GM12892 (cell line): ENCODE measurements at regions not wholly inside any gene's neighbourhood (a gene's known extent, or its start where the extent isn't known, plus 50 kb on each side); places are given as distances from the start of the nearest gene placed in this dataset.

Experiments
- DNase-seq: peaks from one replicate; pipeline ENCODE4 v3.0.0; 2011; ENCODE audit not compliant: insufficient read length
- FAIRE-seq: peaks from 2 replicates; lab custom pipeline; 2011; peaks lifted over from hg19 to GRCh38; lab: Jason Lieb, UNC
- POLR2A ChIP-seq: IDR thresholded peaks from 2 replicates; pipeline ENCODE4 v1.6.1; 2011; ENCODE audit warnings: low read depth, low read length, control low read depth
- POLR2AphosphoS5 ChIP-seq: IDR thresholded peaks from 2 replicates; pipeline ENCODE4 v1.6.1; 2011; ENCODE audit warnings: low read depth, low read length, control low read depth
- TAF1 ChIP-seq: IDR thresholded peaks from 2 replicates; pipeline ENCODE4 v1.6.1; 2011; ENCODE audit warnings: low read depth, mild to moderate bottlenecking, control low read depth, low read length, borderline replicate concordance

DNA sequence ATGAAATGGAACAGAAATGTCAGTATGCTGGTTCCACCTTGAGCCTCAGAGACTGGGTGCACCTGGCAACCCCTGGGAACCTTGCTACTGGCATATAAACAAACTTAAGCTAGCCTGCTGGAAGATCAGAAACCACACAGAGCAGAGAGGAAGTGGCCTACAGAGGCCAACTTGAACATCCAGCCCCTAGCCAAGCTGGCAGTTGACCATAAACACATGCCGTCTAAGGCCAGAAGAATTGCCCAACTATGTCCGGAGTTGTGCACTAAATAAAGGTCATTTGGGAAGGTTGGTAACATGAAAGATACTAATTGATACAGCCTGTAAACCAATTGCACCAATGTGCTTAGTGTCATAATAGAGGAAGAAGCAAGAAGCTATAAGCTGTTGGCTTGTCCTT, 266.6 kb upstream of the BTBD3 start:
- TF ChIP-seq TAF1 = no peak
- no peak for TF ChIP-seq POLR2AphosphoS5
- no peak for TF ChIP-seq POLR2A
- no peak for DNase-seq
- FAIRE-seq = no peak

DNA sequence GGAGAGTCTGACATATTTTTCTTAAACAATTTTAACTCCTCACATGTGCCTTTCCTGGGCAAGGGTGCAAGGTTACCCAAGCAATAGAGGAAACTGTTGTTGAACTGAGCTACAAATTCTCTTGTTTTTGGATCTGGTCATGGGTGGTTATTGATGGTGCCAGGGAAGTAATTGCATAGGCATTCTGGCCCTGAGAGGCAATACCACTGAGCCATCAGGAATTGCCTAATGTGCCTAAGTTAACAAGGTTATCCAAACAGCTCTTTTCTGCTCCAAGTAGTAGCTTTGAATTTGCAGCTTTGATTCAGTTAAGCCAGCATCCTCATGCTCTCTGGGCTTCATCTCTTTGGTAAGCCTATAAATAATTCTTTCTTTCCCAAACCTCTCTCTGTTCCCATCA, 266.0 kb upstream of the BTBD3 start:
- FAIRE-seq = no peak
- no peak for DNase-seq
- TF ChIP-seq POLR2AphosphoS5 = no peak
- no peak for TF ChIP-seq TAF1
- no peak for TF ChIP-seq POLR2A

DNA sequence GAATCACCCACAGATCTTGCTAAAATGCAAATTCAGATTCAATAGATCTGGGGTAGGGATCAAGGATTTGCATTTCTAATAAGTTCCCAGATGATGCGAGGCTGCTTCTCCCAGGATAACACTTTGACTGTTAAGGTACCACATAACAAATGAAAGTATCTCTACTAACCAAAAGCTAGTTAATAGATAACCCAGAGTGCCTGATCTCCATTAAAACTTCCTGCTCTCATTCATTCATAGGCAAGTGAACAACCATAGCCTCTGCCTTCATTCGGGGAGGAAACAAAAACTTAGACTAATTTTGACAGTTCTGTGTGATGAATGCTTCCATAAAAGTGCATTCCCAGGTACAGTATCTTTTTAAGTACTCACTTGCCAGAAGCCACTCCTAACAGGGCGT, 265.6 kb upstream of the BTBD3 start:
- DNase-seq (no peak), FAIRE-seq (no peak)
- TF ChIP-seq POLR2A = no peak
- no peak for TF ChIP-seq POLR2AphosphoS5
- TF ChIP-seq TAF1 = no peak

DNA sequence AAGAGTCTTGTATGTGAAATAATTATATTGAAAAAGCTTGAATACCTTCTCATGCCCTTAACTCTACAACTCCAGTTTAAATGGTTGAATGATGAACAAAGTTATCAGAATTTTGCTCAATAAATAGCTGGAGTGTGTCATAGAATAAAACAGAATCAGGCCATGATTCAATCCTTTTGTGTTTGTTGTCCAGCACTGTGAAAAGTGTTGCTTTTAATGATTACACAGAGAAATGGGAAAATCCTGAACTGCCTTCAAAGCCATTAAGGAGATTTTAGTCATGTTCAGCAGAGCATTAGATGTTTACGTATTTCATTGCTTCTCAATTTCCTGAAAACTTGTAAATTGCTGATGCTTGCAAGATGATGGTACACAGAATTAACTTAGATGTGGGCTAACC, 262.9 kb upstream of the BTBD3 start:
- no peak for TF ChIP-seq POLR2A
- no peak for TF ChIP-seq TAF1
- no peak for TF ChIP-seq POLR2AphosphoS5
- DNase-seq = no peak
- no peak for FAIRE-seq

DNA sequence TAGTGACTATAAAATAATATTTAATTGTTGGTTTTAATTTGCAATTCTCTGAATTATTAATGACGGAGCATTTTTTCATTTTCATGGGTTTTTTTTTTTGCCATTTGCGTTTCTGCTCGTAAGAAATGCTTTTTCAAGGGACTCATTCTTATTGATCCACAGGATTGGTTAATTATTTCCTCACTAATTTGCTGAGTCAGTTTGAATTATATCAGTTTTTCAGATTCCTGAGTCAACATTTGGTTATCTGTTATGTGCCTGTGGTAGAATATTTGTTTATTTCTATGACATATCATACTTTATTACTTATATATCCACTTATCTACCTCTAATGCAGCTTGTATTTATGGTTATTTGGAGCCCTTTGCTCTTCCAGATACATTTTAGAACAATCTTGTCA, 257.0 kb upstream of the BTBD3 start:
- no peak for TF ChIP-seq POLR2A
- TF ChIP-seq TAF1 = no peak
- TF ChIP-seq POLR2AphosphoS5 = no peak
- no peak for DNase-seq
- FAIRE-seq = no peak

DNA sequence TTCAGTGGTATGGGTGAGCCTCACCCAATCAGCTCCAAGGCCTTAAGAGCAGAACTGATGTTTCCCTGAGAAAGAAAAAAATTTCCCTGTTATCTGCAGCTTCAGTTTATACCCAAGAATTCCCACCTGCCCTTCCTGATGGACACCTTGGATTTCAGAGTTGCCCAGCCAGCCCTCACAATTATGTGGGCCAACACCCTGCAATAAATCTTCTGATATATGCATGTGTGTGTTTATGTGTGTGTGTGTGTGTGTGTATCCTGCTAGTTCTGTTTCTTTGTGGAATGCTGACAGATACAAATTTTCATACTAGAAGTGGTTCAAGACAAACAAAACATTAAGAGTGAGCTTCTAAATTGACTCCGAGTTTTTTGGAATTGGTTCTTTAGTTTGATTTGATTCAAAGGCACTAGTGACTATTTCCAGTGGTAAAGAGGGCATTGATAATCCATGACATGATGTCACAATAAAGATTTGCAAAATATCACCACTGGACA, 246.6 kb upstream of the BTBD3 start:
- TF ChIP-seq TAF1 (no peak), POLR2A (no peak), POLR2AphosphoS5 (no peak)

DNA sequence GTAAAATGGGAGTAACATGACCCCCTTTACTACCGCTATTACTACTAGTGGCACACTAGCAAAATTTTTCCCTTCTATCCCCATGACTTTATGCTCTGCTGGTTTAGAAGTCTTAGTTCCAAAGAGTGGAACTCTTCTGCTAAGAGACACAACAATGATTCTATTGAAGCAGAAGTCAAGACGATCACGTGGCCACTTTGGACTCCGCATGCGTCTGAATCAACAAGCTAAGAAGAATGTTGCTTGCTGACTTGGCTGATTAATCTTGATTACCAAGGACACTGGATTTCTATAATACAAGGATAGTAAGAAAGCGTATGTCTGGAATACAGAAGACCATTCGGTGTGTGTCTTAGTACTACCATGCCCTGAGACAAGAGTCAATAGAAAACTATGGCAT, 244.7 kb upstream of the BTBD3 start:
- TF ChIP-seq POLR2A = no peak
- no peak for TF ChIP-seq POLR2AphosphoS5
- no peak for TF ChIP-seq TAF1
- no peak for FAIRE-seq
- no peak for DNase-seq

More for the DNA sequence above, 246.6 kb upstream of the BTBD3 start:
- FAIRE-seq (no peak), DNase-seq (no peak)

DNA sequence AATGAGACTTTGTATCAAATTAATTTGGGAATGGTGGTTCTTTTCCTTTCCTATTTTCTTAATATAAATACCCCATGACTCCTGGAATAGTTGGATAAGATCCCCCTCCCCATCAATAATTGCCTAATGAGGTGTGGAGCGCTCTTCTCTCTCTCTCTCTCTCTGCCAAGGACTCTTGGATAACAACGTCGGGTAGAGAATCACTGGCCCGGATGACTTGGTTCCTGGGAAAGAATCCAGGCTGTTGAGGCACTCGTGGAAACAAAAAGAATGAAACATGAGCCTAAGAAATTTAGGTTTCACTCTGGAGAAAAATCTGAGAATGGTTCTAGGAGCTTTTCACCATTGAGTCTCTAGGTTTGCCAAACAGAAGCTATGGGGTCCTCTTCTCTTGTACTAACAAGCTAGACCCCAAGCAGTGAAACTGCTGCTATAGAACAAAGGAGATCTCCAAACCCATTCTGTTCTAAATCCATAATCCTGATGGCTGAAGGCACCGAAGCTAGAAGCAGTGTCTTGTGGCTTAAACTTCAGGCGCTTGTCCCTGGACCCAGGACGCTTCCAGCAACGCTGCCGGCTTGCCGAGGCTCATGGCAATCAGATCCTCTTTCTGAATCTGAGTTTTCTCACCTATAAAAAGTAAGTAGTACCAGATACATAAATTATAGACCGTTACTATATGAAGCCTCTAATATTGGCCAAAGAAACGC, 241.6 kb upstream of the BTBD3 start:
- TF ChIP-seq TAF1 (no peak), POLR2AphosphoS5 (no peak), POLR2A (no peak)
- DNase-seq = no peak
- no peak for FAIRE-seq

DNA sequence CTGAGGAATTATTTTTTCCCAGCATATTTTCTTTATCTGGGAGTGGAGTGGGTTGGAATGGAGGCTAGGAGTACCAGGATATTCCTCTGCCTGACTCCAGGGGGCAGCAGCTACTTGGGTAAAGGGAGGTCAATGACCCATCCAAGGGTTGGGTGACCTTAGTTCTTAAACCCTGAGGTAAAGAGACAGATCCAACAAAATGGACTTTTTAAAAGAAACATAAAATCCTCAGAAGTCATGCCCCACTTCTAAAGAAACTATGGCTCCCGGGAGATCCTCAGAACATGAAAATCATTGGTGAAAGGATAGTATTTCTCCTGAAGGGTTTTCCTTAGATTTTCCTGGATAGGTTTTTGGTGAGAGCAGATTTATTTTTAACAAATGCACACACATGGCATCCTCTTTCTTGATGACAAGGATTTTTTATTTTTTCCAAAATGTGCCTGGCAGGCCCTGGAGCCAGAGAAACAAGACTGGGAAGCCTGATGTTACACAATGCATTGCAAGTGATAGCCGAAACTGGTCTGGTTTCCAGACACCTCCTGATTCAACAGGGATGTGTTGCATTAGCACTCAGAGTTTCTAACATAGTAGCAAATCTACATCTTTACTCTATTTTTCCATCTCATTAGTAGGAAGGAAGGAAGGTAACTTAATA, 240.9 kb upstream of the BTBD3 start:
- FAIRE-seq = no peak
- TF ChIP-seq POLR2A = no peak
- no peak for TF ChIP-seq POLR2AphosphoS5
- TF ChIP-seq TAF1 = no peak
- no peak for DNase-seq

DNA sequence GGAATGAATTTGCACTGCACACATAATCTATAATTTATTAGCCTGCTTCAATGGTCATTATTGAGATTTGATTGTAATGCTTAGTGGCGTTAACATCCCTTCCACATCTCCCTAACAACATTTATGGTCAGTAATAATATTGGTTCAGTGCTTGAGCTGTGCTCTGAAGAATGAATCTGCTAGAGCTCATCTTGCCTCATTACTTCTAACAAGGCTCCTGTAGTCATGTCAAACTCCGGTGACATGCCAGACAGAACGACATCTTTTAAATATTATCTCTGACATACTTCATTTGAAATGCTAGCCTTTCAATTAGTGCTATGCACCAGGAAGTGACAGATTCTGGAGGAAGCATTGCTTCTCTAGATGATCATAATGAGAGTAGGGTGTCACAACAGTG, 240.3 kb upstream of the BTBD3 start:
- no peak for DNase-seq
- TF ChIP-seq TAF1 (no peak), POLR2AphosphoS5 (no peak), POLR2A (no peak)
- FAIRE-seq = no peak

DNA sequence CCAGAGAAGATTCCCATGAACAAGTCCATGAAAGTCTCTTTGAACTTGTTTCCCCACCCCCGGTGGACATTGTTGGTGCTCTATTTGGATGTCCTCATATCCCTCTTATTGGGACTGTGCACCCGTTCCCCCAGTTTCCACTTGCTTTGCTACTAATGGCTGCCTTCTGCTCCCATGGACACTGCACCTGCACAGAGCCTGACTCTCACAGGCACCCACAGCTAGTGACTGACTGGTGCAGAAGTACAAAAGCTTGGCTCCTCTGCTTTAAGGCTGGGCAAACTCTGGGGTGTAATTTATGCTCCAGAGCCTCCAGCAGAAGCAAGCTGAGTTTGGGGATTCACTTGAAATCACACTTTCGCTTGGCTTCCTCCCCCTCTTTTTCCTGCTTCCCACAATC, 239.9 kb upstream of the BTBD3 start:
- FAIRE-seq (no peak), DNase-seq (no peak)
- TF ChIP-seq POLR2A (no peak), POLR2AphosphoS5 (no peak), TAF1 (no peak)

DNA sequence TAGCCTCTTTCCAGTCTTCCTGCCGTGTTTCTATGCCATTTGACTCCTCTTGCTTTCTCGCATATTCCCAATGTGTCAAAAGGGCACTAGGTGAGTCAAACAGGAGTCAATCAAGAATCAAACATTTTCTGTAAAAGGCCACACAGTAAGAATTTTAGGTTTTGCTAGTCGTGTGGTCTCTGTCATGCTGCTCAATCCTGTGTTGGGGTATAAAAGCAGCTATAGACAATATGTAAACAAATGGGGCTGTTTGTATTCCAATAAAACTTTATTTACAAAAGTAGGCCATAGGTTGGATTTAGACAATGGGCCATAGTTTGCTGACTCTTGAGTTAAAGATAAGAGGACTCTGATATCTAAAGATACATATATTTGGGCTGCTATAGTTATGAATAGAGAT, 235.4 kb upstream of the BTBD3 start:
- FAIRE-seq (no peak), DNase-seq (no peak)
- TF ChIP-seq TAF1 (no peak), POLR2A (no peak), POLR2AphosphoS5 (no peak)

DNA sequence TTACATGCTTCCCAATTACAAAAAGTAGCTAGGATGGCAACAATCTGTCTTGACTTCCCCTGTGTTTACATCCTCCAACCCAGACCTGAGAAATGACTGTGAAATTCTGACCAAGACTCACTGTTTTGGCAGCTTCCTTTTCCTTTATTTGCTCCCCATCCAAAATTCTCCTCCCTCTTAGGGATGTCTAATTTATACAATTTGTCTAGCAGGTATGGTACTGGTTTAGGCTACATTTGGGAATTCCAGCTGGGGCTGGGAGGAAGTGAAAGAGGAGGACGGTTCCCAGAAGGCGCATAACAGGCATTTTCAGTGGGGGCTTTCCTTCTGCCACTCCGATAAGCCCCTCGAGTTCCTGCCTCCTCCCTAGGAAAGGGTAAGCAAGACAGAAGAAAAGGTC, 231.5 kb upstream of the BTBD3 start:
- no peak for TF ChIP-seq TAF1
- no peak for TF ChIP-seq POLR2AphosphoS5
- no peak for TF ChIP-seq POLR2A
- DNase-seq (no peak), FAIRE-seq (no peak)
